Trophoblast cell (in vitro differentiated cells and primary cell): ENCODE measurements at regions not wholly inside any gene's neighbourhood (a gene's known extent, or its start where the extent isn't known, plus 50 kb on each side); places are given as distances from the start of the nearest gene placed in this dataset.
"Not testable (repeated sequence)": the region's sequence is repeated elsewhere in the genome, so short reads cannot be mapped to it uniquely, and the experiment has no call there.

ENCODE experiments used
- DNase-seq, 2 donors: peaks; one replicate each; pipeline ENCODE4 v3.0.0-alpha.2; 2016
- H2AFZ ChIP-seq: 2 replicates; pipeline ENCODE4 v1.6.1; 2013; ENCODE audit warnings: low read length, moderate library complexity, mild to moderate bottlenecking; ENCODE audit not compliant: insufficient read depth, poor library complexity
- H2AK5ac ChIP-seq: 2 replicates; pipeline ENCODE4 v1.6.1; 2013; ENCODE audit warnings: mild to moderate bottlenecking, low read length
- H2BK120ac ChIP-seq: 2 replicates; pipeline ENCODE4 v1.6.1; 2013; ENCODE audit warnings: low read length, mild to moderate bottlenecking, moderate library complexity; ENCODE audit not compliant: insufficient read depth, poor library complexity
- H2BK12ac ChIP-seq: 2 replicates; pipeline ENCODE4 v1.6.1; 2013; ENCODE audit warnings: mild to moderate bottlenecking, low read length, moderate library complexity
- H2BK5ac ChIP-seq: 2 replicates; pipeline ENCODE4 v1.6.1; 2013; ENCODE audit warnings: low read length, low read depth, moderate library complexity, mild to moderate bottlenecking; ENCODE audit not compliant: poor library complexity
- H3K14ac ChIP-seq: 2 replicates; pipeline ENCODE4 v1.6.1; 2013; ENCODE audit warnings: mild to moderate bottlenecking, low read length
- H3K18ac ChIP-seq: 2 replicates; pipeline ENCODE4 v1.6.1; 2013; ENCODE audit warnings: mild to moderate bottlenecking, low read length
- H3K23ac ChIP-seq: 2 replicates; pipeline ENCODE4 v1.6.1; 2013; ENCODE audit warnings: low read length
- H3K27ac ChIP-seq: 2 replicates; pipeline ENCODE4 v1.5.1; 2013; ENCODE audit warnings: low read depth, mild to moderate bottlenecking, inconsistent platforms, low read length, moderate library complexity
- H3K27me3 ChIP-seq: 2 replicates; pipeline ENCODE4 v1.6.1; 2013; ENCODE audit warnings: inconsistent platforms, mild to moderate bottlenecking, low read length, moderate library complexity; ENCODE audit not compliant: insufficient read depth
- H3K36me3 ChIP-seq, 2 experiments: 1 replicate in 1 of 2; 2 replicates in 1 of 2; pipeline ENCODE4 v1.6.1; 2013; ENCODE audit warnings: low read length in 2 of 2, mild to moderate bottlenecking in 2 of 2, moderate library complexity in 1 of 2; ENCODE audit not compliant: insufficient read depth in 2 of 2, control insufficient read depth in 1 of 2
- H3K4ac ChIP-seq: 2 replicates; pipeline ENCODE4 v1.6.1; 2013; ENCODE audit warnings: low read depth, mild to moderate bottlenecking, low read length, moderate library complexity
- H3K4me1 ChIP-seq, 2 experiments: 1 replicate in 1 of 2; 2 replicates in 1 of 2; pipeline ENCODE4 v1.6.1; 2013; ENCODE audit warnings: low read length in 2 of 2, mild to moderate bottlenecking in 2 of 2, moderate library complexity in 1 of 2; ENCODE audit not compliant: insufficient read depth in 2 of 2, control insufficient read depth in 1 of 2
- H3K4me2 ChIP-seq: 2 replicates; pipeline ENCODE4 v1.6.1; 2013; ENCODE audit warnings: inconsistent platforms, mild to moderate bottlenecking, low read length, moderate library complexity
- H3K4me3 ChIP-seq: 2 replicates; pipeline ENCODE4 v1.5.1; 2013; ENCODE audit warnings: mild to moderate bottlenecking, low read depth, low read length, inconsistent platforms
- H3K79me1 ChIP-seq: one replicate; pipeline ENCODE4 v1.6.1; 2013; ENCODE audit warnings: low read length
- H3K79me2 ChIP-seq: 2 replicates; pipeline ENCODE4 v1.6.1; 2013; ENCODE audit warnings: low read length, mild to moderate bottlenecking; ENCODE audit not compliant: control insufficient read depth, insufficient read depth, poor library complexity
- H3K9ac ChIP-seq: 2 replicates; pipeline ENCODE4 v1.6.1; 2013; ENCODE audit warnings: mild to moderate bottlenecking, low read length
- H3K9me3 ChIP-seq: 2 replicates; pipeline ENCODE4 v1.6.1; 2013; ENCODE audit warnings: low read depth, mild to moderate bottlenecking, control low read depth, inconsistent platforms, low read length; ENCODE audit not compliant: insufficient read depth
- H4K12ac ChIP-seq: 2 replicates; pipeline ENCODE4 v1.6.1; 2013; ENCODE audit warnings: low read depth, mild to moderate bottlenecking, low read length, moderate library complexity
- H4K8ac ChIP-seq: 2 replicates; pipeline ENCODE4 v1.6.1; 2013; ENCODE audit warnings: low read depth, mild to moderate bottlenecking, low read length, moderate library complexity
- H4K91ac ChIP-seq: one replicate; pipeline ENCODE4 v1.6.1; 2013; ENCODE audit warnings: low read depth, mild to moderate bottlenecking, low read length, moderate library complexity
- WGBS: extraction: QIAGEN DNeasy Blood & Tissue Kit; methylation state at CpG from one replicate; pipeline ENCODE4 v1.1.7; 2013; ENCODE audit warnings: missing lambda C conversion rate; ENCODE audit not compliant: insufficient read length, insufficient coverage; ENCODE audit errors: extremely low coverage; 5-methylcytosine and 5-hydroxymethylcytosine counted together

DNA sequence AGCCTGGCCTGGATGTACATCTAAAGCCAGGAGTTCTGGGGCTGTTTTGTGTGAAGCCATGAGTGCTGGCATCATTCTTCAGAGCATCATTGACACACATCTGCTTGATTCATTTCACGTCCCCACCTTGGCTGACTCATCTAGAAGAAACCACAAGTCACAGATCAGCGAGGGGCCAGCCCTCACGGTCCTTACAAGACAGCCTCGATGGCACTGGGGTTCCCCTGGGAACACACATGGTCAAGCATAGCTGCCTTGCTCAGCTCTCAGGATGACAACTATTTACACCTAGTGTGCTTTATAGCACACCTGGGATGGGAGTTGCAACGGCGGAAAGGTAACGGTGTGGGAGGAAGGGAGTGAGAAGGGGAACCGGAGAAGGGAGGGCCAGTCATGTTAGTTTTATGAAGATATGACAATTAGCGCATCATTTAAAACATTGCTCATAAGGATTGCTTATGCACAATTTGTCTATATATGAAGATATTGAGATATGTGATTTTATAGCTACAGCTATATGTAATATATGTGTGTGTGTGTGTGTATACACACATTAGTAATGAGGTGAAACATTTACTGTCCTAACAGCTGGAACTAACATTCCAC is 227.1 kb downstream of the RPLP1 start:
- Histone ChIP-seq H3K4ac (no peak overlapping the region), H2BK5ac (no peak overlapping the region), H3K27ac (no peak overlapping the region), H3K79me1 (no peaks in the 10 kb centered on the region), H2BK120ac (no peak overlapping the region), H3K4me3 (no peak overlapping the region), H3K79me2 (no peaks in the 10 kb centered on the region), H4K8ac (no peak overlapping the region), H4K12ac (no peak overlapping the region), H3K4me2 (no peak overlapping the region), H3K9me3 (no peaks in the 10 kb centered on the region), H3K4me1 (no peaks in the 10 kb centered on the region), H3K9ac (no peak overlapping the region), H2BK12ac (no peak overlapping the region), H4K91ac (no peak overlapping the region), H3K36me3 (no peaks in the 10 kb centered on the region), H3K18ac (no peak overlapping the region), H3K27me3 (no peaks in the 10 kb centered on the region), H2AFZ (no peak overlapping the region), H3K14ac (no peak overlapping the region), H2AK5ac (no peak overlapping the region), H3K23ac (peak overlapping the region; percentile 14)
- no CpG with 5 or more reads among the region's 9 CpGs for WGBS
- DNase-seq: no peak

DNA sequence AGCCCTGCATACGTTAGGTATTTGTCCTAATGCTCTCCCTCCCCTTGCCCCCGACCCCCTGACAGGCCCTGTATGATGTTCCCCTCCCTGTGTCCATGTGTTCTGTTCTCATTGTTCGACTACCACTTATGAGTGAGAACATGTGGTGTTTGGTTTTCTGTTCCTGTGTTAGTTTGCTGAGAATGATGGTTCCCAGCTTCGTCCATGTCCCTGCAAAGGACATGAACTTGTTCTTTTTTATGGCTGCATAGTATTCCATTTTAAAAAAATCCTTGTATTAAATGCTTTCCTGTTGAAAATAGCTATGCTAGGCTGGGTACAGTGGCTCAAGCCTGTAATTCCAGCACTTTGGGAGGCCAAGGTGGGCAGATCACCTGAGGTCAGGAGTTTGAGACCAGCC is 232.2 kb downstream of the RPLP1 start:
- not testable (repeated sequence) for H3K27me3 ChIP-seq, H2AFZ ChIP-seq, H3K9me3 ChIP-seq, H2AK5ac ChIP-seq, H3K14ac ChIP-seq, H3K18ac ChIP-seq, H3K79me2 ChIP-seq, H2BK120ac ChIP-seq, H4K12ac ChIP-seq, H3K4me2 ChIP-seq, H2BK5ac ChIP-seq, H4K8ac ChIP-seq, DNase-seq, H3K4me1 ChIP-seq, H3K9ac ChIP-seq, H3K36me3 ChIP-seq, H4K91ac ChIP-seq, H2BK12ac ChIP-seq, H3K23ac ChIP-seq, H3K27ac ChIP-seq, H3K79me1 ChIP-seq, H3K4me3 ChIP-seq, H3K4ac ChIP-seq
- WGBS: no CpG with 5 or more reads among the region's 4 CpGs

GRCh38 chr15:69685512-69686452 is 233.2 kb downstream of the RPLP1 start:
- Histone ChIP-seq H3K4me1 (no peaks in the 10 kb centered on the region), H2BK120ac (no peak overlapping the region), H2AK5ac (no peak overlapping the region), H4K8ac (no peak overlapping the region), H3K14ac (no peak overlapping the region), H3K9me3 (no peaks in the 10 kb centered on the region), H3K79me1 (no peaks in the 10 kb centered on the region), H2BK12ac (no peak overlapping the region), H3K27ac (no peak overlapping the region), H3K23ac (no peak overlapping the region), H3K18ac (no peak overlapping the region), H3K4ac (no peak overlapping the region), H3K4me3 (no peak overlapping the region), H3K36me3 (no peaks in the 10 kb centered on the region), H4K91ac (no peak overlapping the region), H3K4me2 (no peak overlapping the region), H2BK5ac (no peak overlapping the region), H4K12ac (no peak overlapping the region), H3K79me2 (no peaks in the 10 kb centered on the region), H2AFZ (no peak overlapping the region), H3K27me3 (no peaks in the 10 kb centered on the region), H3K9ac (peak overlapping the region; percentile 4)
- no CpG with 5 or more reads among the region's 8 CpGs for WGBS
- no peak for DNase-seq

GRCh38 chr15:69686626-69687025 is 234.0 kb downstream of the RPLP1 start:
- no peak overlapping the region for H2AK5ac ChIP-seq
- no peak overlapping the region for H2BK5ac ChIP-seq
- no peak overlapping the region for H4K12ac ChIP-seq

More at GRCh38 chr15:69686626-69687025, 234.0 kb downstream of the RPLP1 start:
- Histone ChIP-seq H3K27ac (no peak overlapping the region), H3K18ac (no peak overlapping the region), H3K14ac (no peak overlapping the region), H3K4me3 (no peak overlapping the region), H3K23ac (no peak overlapping the region), H3K27me3 (no peaks in the 10 kb centered on the region), H2BK120ac (no peak overlapping the region), H3K4ac (no peak overlapping the region), H3K36me3 (no peaks in the 10 kb centered on the region), H3K79me1 (no peaks in the 10 kb centered on the region), H3K4me2 (no peak overlapping the region), H3K9me3 (no peaks in the 10 kb centered on the region), H2AFZ (no peak overlapping the region), H3K4me1 (no peaks in the 10 kb centered on the region), H3K79me2 (no peaks in the 10 kb centered on the region), H3K9ac (no peak overlapping the region), H4K8ac (no peak overlapping the region), H4K91ac (no peak overlapping the region), H2BK12ac (no peak overlapping the region)
- WGBS: no CpG with 5 or more reads among the region's 7 CpGs
- peak; percentile 75 to 89 for DNase-seq
